Osteocyte (in vitro differentiated cells): ENCODE measurements at regions not wholly inside any gene's neighbourhood (a gene's known extent, or its start where the extent isn't known, plus 50 kb on each side); places are given as distances from the start of the nearest gene placed in this dataset.

Experiments used
- DNase-seq: peaks from one replicate; pipeline ENCODE4 v3.0.0; 2021; ENCODE audit warnings: mixed read lengths; ENCODE audit not compliant: unreplicated experiment; ENCODE audit errors: extremely low spot score
- H3K27ac Mint-ChIP-seq: one replicate; pipeline ENCODE4 v1.8.0; 2021; ENCODE audit warnings: mild to moderate bottlenecking, mixed read lengths; ENCODE audit not compliant: unreplicated experiment
- H3K27me3 Mint-ChIP-seq: one replicate; pipeline ENCODE4 v1.8.0; 2021; ENCODE audit warnings: mixed read lengths; ENCODE audit not compliant: unreplicated experiment
- H3K36me3 Mint-ChIP-seq: one replicate; pipeline ENCODE4 v1.8.0; 2021; ENCODE audit warnings: mixed read lengths; ENCODE audit not compliant: unreplicated experiment
- H3K4me1 Mint-ChIP-seq: one replicate; pipeline ENCODE4 v1.8.0; 2021; ENCODE audit warnings: mixed read lengths; ENCODE audit not compliant: unreplicated experiment
- H3K4me3 Mint-ChIP-seq: one replicate; pipeline ENCODE4 v1.8.0; 2021; ENCODE audit warnings: mild to moderate bottlenecking, moderate library complexity, mixed read lengths; ENCODE audit not compliant: unreplicated experiment
- H3K9me3 Mint-ChIP-seq: one replicate; pipeline ENCODE4 v1.8.0; 2021; ENCODE audit warnings: mixed read lengths; ENCODE audit not compliant: unreplicated experiment
- CTCF ChIP-seq: fragments of 200-600 bp; sonication (generic); IDR thresholded peaks from 2 replicates; pipeline ENCODE4 v1.5.0; 2021; ENCODE audit warnings: antibody characterized with exemption, mild to moderate bottlenecking, moderate library complexity

- no peak for DNase-seq
- no peaks in the 10 kb centered on the region for H3K27me3 Mint-ChIP-seq
- TF ChIP-seq CTCF: no peak
- H3K9me3 Mint-ChIP-seq: no peaks in the 10 kb centered on the region
- peaks cover 7% of the 10 kb centered on the region for H3K4me1 Mint-ChIP-seq
- no peaks in the 10 kb centered on the region for H3K36me3 Mint-ChIP-seq
- no peak overlapping the region for H3K27ac Mint-ChIP-seq
- no peak overlapping the region for H3K4me3 Mint-ChIP-seq
Observed at GRCh38 chr3:80018375-80018774, 250.6 kb upstream of the ROBO1 start.

- Mint-ChIP-seq H3K27ac (no peak overlapping the region), H3K27me3 (no peaks in the 10 kb centered on the region), H3K4me1 (peaks cover 7% of the 10 kb centered on the region), H3K36me3 (no peaks in the 10 kb centered on the region), H3K4me3 (no peak overlapping the region), H3K9me3 (no peaks in the 10 kb centered on the region)
- DNase-seq: no peak
- no peak for TF ChIP-seq CTCF
Observed at GRCh38 chr3:80017369-80017768, 249.6 kb upstream of the ROBO1 start.

- TF ChIP-seq CTCF: no peak
- no peak overlapping the region for H3K4me3 Mint-ChIP-seq
- peaks cover 7% of the 10 kb centered on the region for H3K4me1 Mint-ChIP-seq
- no peaks in the 10 kb centered on the region for H3K9me3 Mint-ChIP-seq
- no peak for DNase-seq
- no peaks in the 10 kb centered on the region for H3K36me3 Mint-ChIP-seq
- no peak overlapping the region for H3K27ac Mint-ChIP-seq
- H3K27me3 Mint-ChIP-seq: no peaks in the 10 kb centered on the region
Observed at GRCh38 chr3:80014576-80014975, 246.8 kb upstream of the ROBO1 start.

GRCh38 chr3:80010021-80010571, 242.3 kb upstream of the ROBO1 start:
- Mint-ChIP-seq H3K27me3 (no peaks in the 10 kb centered on the region), H3K36me3 (no peaks in the 10 kb centered on the region), H3K9me3 (no peaks in the 10 kb centered on the region), H3K27ac (no peak overlapping the region), H3K4me1 (no peaks in the 10 kb centered on the region), H3K4me3 (no peak overlapping the region)
- DNase-seq: no peak
- TF ChIP-seq CTCF: no peak

GRCh38 chr3:80007522-80007921, 239.7 kb upstream of the ROBO1 start:
- Mint-ChIP-seq H3K9me3 (no peaks in the 10 kb centered on the region), H3K27me3 (no peaks in the 10 kb centered on the region), H3K4me1 (no peaks in the 10 kb centered on the region), H3K27ac (no peak overlapping the region), H3K36me3 (no peaks in the 10 kb centered on the region), H3K4me3 (no peak overlapping the region)
- no peak for TF ChIP-seq CTCF
- DNase-seq: no peak
